Kidney epithelial cell (primary cell): ENCODE measurements at regions not wholly inside any gene's neighbourhood (a gene's known extent, or its start where the extent isn't known, plus 50 kb on each side); places are given as distances from the start of the nearest gene placed in this dataset.
"Not testable (repeated sequence)": the region's sequence is repeated elsewhere in the genome, so short reads cannot be mapped to it uniquely, and the experiment has no call there.

ENCODE experiments used
- DNase-seq: peaks from one replicate; pipeline ENCODE4 v3.0.0-alpha.2; 2010; ENCODE audit warnings: low read depth
- H3K27me3 ChIP-seq: 2 replicates; pipeline ENCODE4 v1.6.0; 2011; ENCODE audit warnings: low read length; ENCODE audit not compliant: control insufficient read depth, insufficient read depth
- H3K36me3 ChIP-seq: 2 replicates; pipeline ENCODE4 v1.5.1; 2011; ENCODE audit warnings: low read length; ENCODE audit not compliant: control insufficient read depth, insufficient read depth
- H3K4me3 ChIP-seq: 2 replicates; pipeline ENCODE4 v1.5.1; 2011; ENCODE audit warnings: low read depth, mild to moderate bottlenecking, control low read depth, low read length
- TF ChIP-seq, protein P1 (sequence below): IDR thresholded peaks from 2 replicates; pipeline ENCODE4 v1.5.1; 2011; ENCODE audit warnings: mild to moderate bottlenecking, moderate library complexity, low read length, control low read depth, inconsistent platforms; ENCODE audit not compliant: insufficient read depth, poor library complexity, severe bottlenecking

DNA sequence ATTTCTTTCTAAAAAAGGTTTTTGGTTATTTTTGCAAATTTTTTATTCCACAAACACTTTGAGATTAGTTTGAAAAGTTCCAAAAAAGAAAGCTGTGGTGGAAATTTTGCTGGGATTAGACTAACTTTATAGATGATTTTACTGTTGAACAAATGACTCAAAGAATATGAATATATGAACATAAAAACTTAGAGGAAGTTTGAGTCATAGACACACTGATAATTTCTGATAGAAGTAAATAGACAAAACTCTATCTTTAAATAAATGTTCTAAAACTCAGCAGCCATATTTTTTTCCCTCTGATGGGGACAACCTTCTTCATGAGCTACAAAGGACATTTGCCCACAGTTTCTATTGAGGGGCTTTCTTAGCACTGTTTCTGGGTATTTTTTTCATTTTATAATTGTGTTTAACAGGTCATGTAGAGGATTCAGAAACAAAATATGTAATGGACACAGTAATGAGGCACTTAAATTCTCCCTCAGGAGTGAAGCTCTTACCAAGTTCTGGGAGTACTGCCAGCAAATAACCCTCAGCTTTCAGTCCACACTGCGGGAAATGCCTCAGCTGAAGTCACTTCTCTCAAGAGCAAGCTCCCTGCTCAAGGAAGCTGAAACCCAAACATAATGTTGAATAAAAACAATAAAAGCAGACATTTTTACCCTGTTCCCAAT, 157.6 kb downstream of the NFKBIZ start:
- TF ChIP-seq, protein P1, sequence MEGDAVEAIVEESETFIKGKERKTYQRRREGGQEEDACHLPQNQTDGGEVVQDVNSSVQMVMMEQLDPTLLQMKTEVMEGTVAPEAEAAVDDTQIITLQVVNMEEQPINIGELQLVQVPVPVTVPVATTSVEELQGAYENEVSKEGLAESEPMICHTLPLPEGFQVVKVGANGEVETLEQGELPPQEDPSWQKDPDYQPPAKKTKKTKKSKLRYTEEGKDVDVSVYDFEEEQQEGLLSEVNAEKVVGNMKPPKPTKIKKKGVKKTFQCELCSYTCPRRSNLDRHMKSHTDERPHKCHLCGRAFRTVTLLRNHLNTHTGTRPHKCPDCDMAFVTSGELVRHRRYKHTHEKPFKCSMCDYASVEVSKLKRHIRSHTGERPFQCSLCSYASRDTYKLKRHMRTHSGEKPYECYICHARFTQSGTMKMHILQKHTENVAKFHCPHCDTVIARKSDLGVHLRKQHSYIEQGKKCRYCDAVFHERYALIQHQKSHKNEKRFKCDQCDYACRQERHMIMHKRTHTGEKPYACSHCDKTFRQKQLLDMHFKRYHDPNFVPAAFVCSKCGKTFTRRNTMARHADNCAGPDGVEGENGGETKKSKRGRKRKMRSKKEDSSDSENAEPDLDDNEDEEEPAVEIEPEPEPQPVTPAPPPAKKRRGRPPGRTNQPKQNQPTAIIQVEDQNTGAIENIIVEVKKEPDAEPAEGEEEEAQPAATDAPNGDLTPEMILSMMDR: no peak
- DNase-seq: peak; percentile 63
- Histone ChIP-seq H3K4me3 (no peak overlapping the region), H3K27me3 (no peaks in the 10 kb centered on the region), H3K36me3 (no peaks in the 10 kb centered on the region)

DNA sequence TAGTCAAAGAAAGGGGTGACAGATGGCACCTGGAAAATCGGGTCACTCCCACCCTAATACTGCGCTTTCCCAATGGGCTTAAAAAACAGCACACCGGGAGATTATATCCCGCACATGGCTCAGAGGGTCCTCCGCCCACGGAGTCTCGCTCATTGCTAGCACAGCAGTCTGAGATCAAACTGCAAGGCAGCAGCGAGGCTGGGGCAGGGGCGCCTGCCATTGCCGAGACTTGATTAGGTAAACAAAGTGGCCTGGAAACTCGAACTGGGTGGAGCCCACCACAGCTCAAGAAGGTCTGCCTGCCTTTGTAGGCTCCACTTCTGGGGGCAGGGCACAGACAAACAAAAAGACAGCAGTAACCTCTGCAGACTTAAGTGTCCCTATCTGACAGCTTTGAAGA, 159.1 kb downstream of the NFKBIZ start:
- H3K36me3 ChIP-seq, H3K4me3 ChIP-seq, DNase-seq, H3K27me3 ChIP-seq: not testable (repeated sequence)

- Histone ChIP-seq H3K36me3 (no peaks in the 10 kb centered on the region), H3K4me3 (no peak overlapping the region), H3K27me3 (no peaks in the 10 kb centered on the region)
- DNase-seq: no peak
- TF ChIP-seq, protein P1: no peak
These were observed 167.1 kb downstream of the NFKBIZ start for GRCh38 chr3:102016417-102016816.

DNA sequence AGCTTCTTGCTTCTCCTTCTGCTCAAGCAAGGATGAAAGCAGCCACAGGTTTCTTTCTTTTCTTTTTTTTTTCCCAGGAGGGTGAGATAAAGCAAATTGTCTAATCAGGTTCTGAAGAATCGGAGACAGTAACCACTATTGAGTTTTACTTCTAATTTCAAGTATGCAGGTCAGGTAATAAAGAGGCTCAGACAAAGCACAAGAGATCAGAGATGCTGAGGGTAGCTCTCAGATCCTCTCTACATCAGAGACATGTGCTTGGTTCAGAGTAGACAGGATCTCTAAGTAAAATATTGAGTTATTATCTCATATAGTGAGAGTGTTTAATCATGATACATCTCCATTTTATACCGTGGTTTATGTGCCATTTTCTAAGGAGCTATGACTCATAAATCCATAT, 168.5 kb downstream of the NFKBIZ start:
- TF ChIP-seq, protein P1: no peak
- H3K36me3 ChIP-seq: no peaks in the 10 kb centered on the region
- no peaks in the 10 kb centered on the region for H3K27me3 ChIP-seq
- H3K4me3 ChIP-seq: no peak overlapping the region
- DNase-seq: no peak

DNA sequence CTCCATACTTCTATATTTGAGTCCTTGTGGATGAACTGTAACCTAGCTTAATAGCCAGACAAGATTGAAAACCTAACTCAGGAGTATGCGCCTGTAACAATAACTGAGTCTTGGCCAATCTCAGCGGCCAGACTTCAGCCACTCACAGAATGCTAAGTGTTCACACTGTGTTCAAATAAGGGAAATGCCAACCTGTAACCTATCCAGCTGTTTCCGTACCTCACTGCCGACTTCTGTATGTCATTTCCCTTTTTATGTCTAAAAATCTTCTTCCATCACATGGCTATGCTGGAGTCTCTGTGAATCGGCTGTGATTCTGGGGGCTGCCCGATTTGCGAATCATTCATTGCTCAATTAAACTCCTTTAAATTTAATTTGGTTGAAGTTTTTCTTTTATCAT, 169.2 kb downstream of the NFKBIZ start:
- H3K4me3 ChIP-seq: no peak overlapping the region
- no peaks in the 10 kb centered on the region for H3K27me3 ChIP-seq
- H3K36me3 ChIP-seq: no peaks in the 10 kb centered on the region
- DNase-seq: no peak
- TF ChIP-seq, protein P1: no peak

DNA sequence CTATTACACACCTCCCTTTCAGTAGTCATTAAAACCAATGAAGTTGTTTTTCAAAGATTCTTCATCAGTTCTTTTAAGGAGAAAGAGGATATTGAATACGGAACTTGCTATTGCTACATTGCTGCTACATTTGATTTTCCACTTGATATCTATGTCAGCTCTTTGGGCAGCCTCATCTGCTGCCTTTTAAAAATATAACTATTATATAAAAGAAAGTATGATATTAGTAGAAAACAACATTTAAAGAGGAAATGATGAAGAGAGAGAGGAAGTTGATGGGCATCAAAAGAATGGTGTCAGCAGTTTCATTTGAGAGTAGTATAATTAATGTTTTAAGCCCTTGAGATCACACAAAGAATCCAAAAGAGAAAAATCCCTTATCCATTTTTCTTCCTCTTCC, 171.4 kb downstream of the NFKBIZ start:
- Histone ChIP-seq H3K27me3 (no peaks in the 10 kb centered on the region), H3K36me3 (no peaks in the 10 kb centered on the region), H3K4me3 (no peak overlapping the region)
- DNase-seq: no peak
- TF ChIP-seq, protein P1: no peak
